Cerebellar nuclear complex (tissue), 1 donor: ENCODE measurements at regions not wholly inside any gene's neighbourhood (a gene's known extent, or its start where the extent isn't known, plus 50 kb on each side); places are given as distances from the start of the nearest gene placed in this dataset.
"Not testable (repeated sequence)": the region's sequence is repeated elsewhere in the genome, so short reads cannot be mapped to it uniquely, and the experiment has no call there.

Source experiments
- DNase-seq, 2 experiments: peaks; one replicate each; lab custom pipeline; 2025; lab: John Stamatoyannopoulos, UW

DNA sequence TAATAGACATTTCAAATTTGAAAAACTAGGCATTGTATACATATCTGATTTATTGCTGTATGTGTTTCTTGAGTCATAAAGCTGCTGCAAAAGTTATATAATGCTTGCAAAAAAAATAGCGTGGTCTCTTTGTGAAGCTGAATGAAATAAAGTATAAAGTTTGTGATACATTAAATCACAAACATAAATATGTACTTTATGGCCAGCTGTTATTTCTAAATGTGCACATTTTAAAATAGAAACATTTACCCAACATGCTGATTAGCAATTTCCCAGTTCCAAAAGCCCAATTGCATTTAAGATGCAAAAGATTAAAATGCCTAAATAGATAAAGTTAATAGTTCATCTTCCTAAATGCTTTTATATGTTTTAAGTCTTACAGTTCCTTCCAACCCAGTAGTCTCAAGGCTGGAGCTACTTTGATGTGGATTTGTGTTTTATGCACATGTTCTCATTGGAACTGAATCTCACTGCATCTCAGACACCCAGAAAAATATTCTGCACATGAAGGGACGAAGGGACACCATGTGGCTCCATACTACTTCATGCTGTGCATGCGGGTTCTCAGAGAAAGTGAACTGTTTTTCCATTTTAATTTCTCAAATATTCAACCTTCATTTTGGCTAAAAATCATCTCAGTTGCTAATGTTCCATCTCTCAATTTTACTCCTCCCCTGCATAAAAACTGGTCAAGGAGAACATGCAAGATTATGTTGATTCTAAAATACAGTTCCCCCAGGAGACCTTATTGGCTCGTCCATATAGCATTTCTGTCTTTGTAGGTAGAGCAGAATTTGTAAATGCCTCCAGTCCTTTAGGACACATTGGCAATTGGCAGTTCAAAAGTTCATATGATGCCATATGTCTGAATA is 304.6 kb downstream of the MTX2 start:
- DNase-seq, result no peak

DNA sequence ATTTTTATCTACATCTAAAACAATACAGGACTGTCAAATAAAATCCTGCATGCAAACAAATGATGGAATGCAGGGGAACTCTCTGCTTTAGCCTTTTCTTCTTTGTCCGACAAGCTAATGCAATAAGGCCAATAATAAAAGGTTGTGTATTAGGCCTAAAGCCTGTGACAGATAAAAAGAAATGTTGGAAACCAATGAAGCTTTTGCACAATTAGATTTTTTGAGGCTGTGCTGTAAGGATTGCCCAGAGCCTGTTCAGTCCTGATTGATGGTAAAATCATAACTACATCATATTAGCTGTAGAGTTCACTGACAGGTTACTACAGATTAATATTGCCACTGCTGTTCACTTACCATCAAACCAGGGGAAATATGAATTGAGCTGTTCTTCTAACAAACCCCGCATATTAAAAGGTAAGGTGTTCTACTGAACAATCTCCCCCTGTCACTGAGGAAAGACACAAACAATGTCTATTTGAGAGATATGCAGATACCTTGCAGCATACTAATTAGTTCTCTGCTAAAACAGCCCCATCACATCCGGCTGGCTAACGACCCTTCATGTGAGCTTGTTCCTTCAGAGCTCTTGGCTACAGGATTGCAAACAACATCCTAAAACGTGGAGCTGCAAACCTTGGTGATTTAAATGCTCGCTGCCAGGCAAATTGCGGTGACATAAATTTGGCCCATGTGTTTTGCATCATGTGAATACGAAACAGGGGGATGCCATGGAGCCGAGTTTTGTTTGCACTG is 305.4 kb downstream of the MTX2 start:
- no peak for DNase-seq

DNA sequence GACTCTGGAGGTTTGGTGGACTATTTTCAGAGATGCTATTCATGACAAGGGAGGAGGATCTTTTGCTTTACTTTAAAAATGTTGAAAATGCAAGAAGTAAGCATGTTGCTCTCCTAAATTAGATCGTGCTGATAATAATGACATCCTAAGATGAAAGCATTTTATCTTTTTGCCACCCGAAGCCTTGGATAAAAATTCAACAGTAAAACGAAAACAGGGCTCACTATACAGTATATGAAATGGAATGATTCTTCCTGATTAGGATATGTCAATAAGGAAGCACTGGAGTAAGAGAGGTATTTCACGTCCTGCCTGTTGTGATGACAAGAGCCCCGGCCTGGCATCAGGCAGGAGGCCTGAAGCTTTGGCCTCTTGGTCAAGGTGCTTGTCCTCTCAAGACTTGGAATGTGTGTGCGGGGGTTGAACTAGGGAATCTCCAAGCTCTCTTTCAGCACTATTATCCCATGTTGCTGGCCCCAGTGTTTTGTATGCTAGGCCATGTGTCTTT is 306.0 kb downstream of the MTX2 start:
- no peak for DNase-seq

DNA sequence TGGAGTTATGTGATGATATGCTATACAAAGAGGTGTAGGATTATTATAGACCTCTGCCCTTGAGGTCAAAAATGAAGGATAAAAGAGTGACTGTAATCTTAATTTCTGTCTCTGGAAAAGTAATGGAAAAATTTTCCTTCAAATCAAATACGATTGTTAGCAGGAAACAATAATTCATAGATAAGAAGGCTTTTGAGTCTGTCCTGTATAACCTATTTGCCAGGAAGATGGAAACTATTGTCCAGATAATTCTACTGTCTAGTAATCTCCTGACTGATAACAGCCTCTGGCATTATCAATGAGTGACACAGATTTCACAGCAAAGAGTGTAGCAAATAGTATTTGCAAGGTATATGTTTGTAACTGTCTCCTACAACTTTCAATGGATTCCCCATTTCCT is 307.8 kb downstream of the MTX2 start:
- DNase-seq, result no peak

DNA sequence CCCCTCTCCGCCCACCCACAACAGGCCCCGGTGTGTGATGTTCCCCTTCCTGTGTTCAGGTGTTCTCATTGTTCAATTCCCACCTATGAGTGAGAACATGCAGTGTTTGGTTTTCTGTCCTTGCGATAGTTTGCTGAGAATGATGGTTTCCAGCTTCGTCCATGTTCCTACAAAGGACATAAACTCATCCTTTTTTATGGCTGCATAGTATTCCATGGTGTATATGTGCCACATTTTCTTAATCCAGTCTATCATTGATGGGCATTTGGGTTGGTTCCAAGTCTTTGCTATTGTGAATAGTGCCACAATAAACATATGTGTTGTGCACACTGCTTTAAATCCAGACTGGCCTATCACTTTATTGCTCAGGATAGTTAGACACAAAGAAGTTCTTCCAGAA is 309.1 kb downstream of the MTX2 start:
- DNase-seq, result not testable (repeated sequence)

DNA sequence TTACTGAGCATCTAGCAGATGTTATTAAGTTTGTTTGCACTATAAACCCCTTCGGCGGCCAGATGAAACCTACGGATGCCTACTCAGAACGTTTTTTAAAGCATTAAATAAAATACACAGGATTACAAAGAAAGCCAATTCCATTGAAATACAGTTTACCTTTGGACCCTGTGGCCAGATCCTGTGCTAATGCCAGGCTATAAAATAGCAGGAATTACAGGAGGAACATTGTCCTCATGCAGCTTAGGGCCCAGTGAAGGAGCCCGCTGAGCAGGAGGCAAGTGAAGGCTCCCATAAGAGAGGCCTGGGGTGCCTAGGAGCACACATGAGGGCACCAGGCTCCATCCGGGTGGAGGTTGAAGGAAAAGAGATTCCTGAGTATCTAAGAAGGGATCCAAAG is 310.4 kb downstream of the MTX2 start:
- no peak for DNase-seq

DNA sequence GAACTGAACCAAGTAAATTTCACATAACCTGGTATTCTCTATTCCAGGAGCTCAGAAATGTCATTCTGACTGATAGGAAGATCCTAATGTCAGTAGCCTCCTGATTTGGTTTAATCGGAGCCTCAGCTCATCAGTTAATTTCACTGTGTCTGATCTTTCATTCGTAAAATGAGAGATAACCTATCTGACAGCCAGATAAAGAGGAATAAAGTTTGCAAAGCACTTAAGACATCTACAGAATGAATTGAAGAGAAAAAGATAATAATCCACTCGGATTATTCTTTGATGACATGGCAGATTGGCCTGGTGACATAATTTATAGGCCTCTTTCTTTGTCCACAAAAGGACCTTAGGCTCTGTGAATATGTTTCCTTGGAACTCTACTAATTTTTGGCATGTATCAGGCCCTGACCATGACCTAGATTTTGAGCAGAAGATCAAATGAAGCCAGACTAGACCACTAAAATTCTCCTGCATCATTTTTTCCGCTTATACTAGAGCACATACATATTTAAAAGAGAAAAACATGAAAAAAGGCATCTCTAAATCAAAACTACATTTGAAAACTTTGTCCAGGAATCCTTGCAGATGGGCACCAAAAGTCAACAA is 312.4 kb downstream of the MTX2 start:
- DNase-seq, result no peak

DNA sequence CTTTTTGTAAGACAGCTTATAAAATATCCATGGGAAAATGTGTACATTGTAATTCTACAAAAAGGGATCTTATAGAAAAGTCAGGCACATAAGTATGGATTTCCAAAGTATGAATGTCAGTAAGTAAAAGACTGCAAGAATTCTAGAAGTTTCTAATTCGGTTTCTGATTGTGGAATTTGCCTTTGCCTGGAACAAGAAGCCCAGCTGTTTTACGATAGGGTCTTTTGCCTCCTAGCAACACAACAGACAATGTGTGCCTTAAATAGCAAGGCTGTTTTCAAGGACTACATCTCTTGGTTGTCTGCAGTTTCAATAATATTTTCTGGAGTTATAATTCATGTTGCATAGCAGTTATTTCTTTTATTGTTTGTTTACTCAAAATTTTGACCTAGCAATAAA is 312.9 kb downstream of the MTX2 start:
- DNase-seq, result no peak

DNA sequence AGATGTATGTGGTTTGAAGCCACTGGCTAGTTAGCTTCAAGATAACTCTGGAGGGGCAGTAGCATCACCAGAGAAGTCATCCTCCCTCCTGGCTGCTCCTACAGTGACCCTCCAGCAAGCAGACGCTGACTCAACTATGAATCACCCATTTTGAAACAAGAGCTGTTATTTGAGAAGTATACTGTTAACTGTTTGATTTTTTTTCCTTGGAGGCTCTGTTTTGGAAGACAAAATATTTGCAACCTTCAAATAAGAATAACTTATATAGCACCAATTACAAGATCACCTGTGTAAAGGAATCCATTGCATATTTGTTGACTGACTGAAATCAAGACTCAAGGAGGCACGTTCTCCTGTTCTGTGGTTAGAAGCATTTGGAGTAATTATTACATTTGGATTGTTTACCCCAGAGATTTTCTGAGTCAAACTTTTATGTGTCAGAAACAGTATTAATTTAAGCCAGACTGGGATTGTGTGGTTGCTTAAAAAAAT is 313.8 kb downstream of the MTX2 start:
- no peak for DNase-seq

DNA sequence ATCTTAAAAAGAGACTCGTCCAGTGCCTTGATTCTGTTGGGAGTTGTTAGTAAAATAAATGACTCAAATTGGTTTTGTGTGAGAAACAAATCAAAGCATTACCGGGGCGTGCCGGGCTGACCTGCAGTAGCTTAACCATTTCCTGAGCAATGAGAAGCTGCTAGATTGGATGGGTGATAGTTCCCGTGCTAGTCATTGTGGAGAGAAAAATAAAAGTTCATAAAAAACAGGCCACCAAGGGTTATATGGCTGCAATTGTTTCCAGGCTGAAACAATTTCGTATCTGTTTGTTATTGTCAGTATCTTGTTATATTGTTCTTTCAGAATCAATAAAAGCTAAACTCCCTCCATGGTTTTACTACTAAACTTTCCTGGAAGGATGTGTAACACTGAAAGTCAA is 314.4 kb downstream of the MTX2 start:
- no peak for DNase-seq

DNA sequence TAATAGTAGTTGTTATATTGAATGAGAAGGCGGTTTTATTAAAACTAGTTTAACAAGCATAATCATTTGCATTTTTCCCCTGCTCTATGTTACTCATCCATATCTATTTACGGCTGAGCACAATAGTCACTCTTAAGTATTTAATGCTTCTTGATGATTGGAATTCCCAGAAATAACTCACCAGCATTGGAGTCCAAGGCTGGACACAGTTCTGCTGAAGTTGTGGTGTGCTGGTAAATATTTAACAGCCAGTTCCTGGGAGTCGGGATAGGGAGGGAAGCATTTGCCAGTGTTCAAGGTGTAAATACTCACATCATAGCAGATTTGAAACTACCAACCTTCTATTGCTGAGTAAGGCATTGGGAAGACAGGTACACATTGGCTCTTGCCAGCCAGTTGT is 315.1 kb downstream of the MTX2 start:
- no peak for DNase-seq

DNA sequence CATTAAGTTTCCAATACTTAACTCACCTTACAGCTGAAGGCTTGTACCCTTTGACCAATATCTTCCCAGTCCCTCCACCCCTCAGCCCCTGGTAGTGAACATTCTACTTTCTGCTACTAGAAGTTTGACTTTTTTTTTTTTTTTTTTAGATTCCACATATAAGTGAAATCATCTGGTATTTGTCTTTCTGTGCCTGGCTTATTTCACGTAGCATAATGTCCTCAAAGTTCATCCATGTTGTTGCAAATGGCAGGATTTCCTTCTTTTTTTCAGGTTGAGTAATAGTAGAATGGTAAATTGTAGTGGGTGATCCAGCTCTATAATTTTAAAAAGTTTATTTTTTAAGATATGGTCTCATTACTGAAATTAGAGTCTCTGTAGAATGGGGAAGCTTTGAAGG is 316.0 kb downstream of the MTX2 start:
- no peak for DNase-seq

DNA sequence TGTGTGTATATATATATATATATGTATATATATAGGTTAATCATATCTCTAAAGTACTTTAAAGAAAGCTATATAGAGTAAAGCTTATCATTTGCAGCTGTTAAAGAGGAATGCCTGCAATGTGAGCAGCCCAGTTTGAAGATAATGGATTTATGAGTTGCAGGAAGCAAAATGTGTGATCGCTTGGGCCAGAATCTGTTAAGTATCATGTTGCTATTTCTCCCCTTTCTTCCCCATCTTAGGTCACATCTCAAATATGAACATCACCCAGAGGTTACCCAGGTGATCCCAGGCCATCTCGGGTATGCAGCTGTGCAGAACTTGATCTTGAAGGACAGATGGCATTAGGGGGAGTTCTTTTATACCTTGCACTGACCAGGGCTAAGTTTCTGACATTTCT is 316.5 kb downstream of the MTX2 start:
- no peak for DNase-seq

DNA sequence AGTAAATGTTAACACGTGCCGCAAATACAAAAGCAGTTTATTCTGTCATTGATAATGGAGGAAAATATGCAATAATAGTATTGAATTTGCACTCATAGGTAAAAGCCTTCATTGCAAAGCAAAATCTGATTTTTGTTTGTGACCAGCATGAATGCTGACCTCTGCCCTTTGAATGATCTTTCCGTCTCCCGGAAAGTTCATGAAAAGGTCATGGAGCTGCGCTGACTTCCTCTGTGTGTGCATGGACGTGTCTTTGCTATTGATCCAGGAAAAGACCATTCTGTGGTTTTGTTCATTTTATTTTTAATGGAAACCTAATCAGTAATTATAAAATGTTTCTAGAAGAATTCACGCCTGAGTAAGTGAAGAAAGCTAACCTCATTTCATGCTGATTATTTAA is 320.0 kb downstream of the MTX2 start:
- no peak for DNase-seq

DNA sequence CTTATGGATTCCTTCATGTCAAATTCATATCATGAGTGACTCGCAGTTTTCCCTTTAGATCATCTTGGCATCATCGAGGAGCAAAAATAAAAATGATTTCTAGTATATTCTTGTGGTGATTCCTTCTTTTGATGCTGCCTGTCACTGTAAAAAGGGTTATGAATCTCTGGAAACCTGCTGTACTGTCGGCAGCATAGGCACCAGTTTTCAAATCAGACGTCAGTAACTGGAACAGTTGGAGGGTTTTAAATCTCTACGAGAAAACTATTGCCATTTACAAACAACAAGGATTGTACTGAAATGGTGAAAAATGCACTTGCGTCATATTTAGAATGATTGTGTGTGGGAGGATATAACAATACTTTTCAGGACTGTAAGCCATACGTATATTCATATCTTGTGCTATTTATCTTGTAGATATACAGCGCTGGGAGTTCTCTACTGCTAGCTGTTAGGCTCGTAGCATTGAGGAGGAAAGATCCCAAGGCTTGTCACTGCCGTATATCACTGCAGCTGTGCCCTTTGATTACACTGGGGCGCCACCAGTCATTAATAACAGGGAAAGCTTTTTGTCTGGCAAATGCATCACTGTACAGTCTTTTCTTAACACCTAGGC is 320.7 kb downstream of the MTX2 start:
- DNase-seq, result no peak

DNA sequence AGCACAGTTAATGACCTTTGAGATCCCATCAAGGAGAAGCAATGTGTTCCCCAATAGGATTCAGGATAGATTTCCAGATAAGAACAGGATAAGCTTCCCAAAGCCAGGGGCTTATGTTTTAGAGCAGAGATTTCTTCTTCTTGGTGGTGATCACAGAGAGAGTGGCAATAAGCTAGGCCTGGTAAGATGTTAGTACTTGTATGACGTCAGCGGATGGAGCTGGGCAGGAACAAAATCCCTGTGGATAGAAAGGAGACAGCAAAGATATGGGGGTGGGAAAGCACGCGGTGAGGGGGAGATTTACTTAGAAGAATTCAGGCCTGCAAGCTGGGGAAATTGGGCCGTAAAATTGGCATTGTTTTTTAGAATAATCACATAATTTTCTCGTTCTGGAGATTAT is 323.0 kb downstream of the MTX2 start:
- DNase-seq, result no peak

DNA sequence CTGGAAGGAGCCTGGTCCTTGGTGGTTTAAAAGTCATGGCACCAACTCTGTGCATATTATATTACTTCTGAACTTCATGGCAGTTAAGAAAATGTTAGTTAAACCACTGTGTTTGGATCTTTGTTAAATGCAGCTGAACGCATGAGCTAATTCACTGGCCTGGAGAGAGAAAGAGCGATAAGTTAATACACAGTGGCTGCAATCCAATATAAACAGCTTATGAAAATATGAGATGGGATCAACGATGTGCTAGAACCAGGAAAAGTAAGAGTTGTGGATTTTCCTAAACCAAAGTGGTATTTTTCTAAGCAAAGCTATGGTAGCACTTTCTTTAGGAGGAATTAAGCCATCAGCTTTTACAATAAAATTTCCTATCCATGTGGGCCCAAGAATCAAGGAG is 326.7 kb downstream of the MTX2 start:
- DNase-seq, result no peak

DNA sequence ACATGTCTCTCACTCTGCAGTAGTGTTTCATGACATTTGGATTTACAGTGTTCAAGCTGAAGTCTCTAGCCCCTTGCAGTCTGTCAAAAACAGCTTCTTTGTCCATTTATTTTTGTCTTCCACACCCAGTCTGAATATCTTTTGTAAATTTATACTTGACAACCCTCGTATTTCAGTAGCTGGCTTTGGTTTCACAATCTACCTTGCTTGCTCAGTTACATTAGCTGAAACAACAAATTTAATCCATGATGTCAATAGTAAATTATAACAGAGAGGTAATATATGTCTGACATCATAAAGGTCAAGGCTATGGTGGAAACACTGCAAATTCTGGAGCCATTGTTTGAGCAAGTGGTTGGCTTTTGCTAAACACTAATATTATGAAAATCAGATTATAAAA is 328.7 kb downstream of the MTX2 start:
- no peak for DNase-seq

DNA sequence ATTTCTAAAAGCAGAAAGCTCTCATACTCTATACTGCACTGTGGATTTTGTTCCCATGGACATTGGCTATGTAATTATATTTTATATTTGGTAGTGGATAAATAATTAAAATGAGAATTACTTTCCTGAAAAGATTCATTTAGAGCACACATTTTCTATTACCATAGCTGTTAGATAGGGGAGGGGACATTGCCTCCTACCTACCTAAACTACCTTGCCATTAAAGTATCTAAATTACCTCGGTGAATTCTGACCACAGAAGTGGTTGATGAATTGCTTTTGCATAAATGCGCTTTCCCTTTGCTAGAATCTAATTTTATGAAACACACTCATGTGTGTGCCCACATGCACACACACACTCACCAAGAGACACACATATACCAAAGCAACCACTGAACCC is 329.1 kb downstream of the MTX2 start:
- DNase-seq, result no peak

DNA sequence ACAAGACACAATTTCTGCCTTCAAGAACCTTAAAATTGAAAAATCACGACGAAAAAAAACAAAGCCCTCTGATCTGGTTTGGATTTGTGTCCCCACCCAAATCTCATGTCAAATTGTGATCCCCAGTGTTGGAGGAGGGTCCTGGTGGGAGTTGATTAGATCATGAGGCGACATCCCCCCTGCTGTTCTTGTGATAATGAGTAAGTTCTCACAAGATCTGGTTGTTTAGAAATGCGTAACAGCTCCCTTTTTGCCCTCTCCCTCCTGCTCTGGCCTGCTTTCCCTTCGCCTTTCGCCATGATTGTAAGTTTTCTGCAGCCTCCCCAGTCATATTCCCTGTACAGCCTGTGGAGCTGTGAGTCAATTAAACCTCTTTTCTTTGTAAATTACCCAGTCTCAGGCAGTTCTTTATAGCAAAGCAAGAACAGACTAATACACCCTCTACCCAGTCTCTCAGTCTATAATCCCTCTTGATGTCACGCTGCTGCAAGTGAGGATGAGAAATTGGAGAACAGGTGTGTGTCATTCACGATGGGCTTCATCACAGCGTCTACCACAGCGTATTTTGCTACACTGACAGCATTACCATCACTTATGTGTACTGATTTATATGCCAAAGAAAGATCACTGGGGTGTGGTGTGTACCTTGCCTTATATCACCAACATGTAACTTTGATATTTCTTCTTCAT is 330.7 kb downstream of the MTX2 start:
- no peak for DNase-seq

DNA sequence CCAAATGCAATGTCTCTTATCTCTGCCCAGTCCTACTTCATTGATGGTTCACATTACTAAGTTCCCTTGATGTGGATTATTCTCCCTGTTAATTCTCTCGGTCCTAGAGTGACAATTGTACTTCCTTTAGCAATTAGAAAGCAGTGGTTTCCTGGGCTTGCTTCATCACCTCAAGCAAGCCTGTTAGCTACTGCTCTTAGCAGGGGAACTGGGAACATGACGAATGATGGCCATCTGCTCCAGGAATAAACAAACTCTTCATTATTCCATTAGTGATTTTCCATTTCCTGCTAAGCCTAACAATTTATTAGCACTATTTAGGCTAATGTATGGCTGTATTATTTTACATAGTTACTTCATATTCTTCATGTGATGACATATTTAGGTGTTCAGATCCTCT is 331.8 kb downstream of the MTX2 start:
- DNase-seq, result no peak

DNA sequence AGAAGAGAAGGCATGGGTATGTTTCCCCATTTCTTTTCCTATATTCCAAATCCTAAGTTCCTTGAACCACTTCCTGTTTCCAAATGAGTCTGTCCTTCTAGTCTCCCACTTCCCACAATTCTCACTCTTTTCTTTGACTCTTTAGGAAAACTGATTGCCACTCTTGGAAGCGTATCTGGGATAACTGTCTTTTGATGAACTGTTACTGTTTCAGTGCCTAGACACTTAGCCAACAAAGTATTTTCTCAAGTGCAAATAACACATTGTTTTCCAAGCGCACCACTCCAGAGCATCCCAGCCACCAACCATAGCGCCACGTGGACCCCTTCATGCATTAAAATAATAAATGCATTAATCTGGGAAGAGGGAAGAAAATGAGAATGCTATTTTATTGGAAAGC is 342.8 kb downstream of the MTX2 start:
- no peak for DNase-seq
